ENCODE measurements at regions not wholly inside any gene's neighbourhood (a gene's known extent, or its start where the extent isn't known, plus 50 kb on each side); places are given as distances from the start of the nearest gene placed in this dataset.

DNA sequence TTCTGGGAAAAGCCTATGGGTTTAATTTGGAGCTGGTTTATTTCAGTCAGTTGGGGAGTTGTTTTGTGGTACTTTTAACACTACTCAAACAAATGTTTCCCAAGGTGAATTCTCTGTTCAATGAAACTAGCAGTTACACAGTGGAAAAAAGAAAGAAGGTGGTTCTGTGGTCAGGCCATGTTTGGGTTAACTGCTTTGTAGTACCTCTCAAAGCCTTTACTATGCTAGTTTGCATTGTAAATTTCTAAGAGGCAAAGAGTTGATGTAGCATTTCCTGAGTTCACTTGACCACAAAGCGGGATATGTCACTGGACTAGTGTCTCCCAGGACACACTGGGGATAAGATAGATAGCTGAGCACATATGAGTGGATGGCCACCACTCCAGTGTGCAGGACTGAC, 145.4 kb downstream of the KIF20B start:
- ATAC-seq (no peak), DNase-seq (no peak)
- no peaks in the 10 kb centered on the region for H3K36me3 ChIP-seq
- no peak overlapping the region for H3K4me3 ChIP-seq
- H3K27me3 ChIP-seq = no peaks in the 10 kb centered on the region
- intact Hi-C loops (cut with DNase I; ENCODE audit: low total_unique reads) (no loop called here), in situ Hi-C loops (cut with MboI; ENCODE audit: low sequenced_read_pairs in 4 of 4) (no loop called here)
- no peak for TF ChIP-seq POLR2A (IDR thresholded peaks at IDR 0.05)
- no peak for TF ChIP-seq CTCF (IDR thresholded peaks at IDR 0.05 in 4 of 5, conservative IDR thresholded peaks at IDR 0.05 in 1 of 5)
- H3K9me3 ChIP-seq = no peaks in the 10 kb centered on the region
- H3K27ac ChIP-seq = no peak overlapping the region
- H3K4me1 ChIP-seq = no peaks in the 10 kb centered on the region

- Histone ChIP-seq H3K4me3 (no peak overlapping the region), H3K36me3 (no peaks in the 10 kb centered on the region), H3K27me3 (no peaks in the 10 kb centered on the region), H3K27ac (no peak overlapping the region), H3K4me1 (no peaks in the 10 kb centered on the region), H3K9me3 (no peaks in the 10 kb centered on the region)
- TF ChIP-seq CTCF (IDR thresholded peaks at IDR 0.05 in 4 of 5, conservative IDR thresholded peaks at IDR 0.05 in 1 of 5) (no peak), POLR2A (IDR thresholded peaks at IDR 0.05) (no peak)
- intact Hi-C loops (cut with DNase I; ENCODE audit: low total_unique reads) = no loop called here
- in situ Hi-C loops (cut with MboI; ENCODE audit: low sequenced_read_pairs in 4 of 4) = no loop called here
- DNase-seq (no peak), ATAC-seq (no peak)
These were observed 151.5 kb downstream of the KIF20B start for GRCh38 chr10:89852872-89853271.

DNA sequence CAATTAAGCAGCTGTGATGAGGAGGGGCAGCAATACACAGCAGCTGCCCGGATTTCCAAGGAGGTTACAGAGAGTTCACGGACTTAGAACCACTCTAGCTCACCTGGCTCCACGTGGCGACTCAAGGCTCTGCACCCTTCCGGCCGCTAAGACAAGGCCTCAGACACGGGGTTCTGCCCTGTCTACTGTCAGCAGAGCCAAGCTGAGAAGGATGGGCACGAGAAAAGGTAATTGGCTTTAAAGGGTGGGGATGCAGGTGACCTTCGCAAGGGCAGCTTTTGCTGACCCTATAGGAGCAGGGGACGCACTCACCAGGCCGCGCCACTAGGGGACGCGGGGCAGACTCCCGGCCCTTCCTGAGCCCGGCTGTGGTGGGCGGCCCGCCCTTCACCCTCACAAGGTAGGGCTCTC, 152.4 kb downstream of the KIF20B start:
- no peak overlapping the region for H3K27ac ChIP-seq
- in situ Hi-C loops (cut with MboI; ENCODE audit: low sequenced_read_pairs in 4 of 4) (no loop called here), intact Hi-C loops (cut with DNase I; ENCODE audit: low total_unique reads) (no loop called here)
- no peak overlapping the region for H3K4me3 ChIP-seq
- ATAC-seq = no peak
- H3K36me3 ChIP-seq = no peaks in the 10 kb centered on the region
- H3K27me3 ChIP-seq = no peaks in the 10 kb centered on the region
- H3K4me1 ChIP-seq = no peaks in the 10 kb centered on the region
- DNase-seq = no peak
- no peaks in the 10 kb centered on the region for H3K9me3 ChIP-seq
- TF ChIP-seq POLR2A (IDR thresholded peaks at IDR 0.05) (no peak), CTCF (IDR thresholded peaks at IDR 0.05 in 4 of 5, conservative IDR thresholded peaks at IDR 0.05 in 1 of 5) (no peak)

GRCh38 chr10:89857431-89858042, 156.1 kb downstream of the KIF20B start:
- in situ Hi-C loops (cut with MboI; ENCODE audit: low sequenced_read_pairs in 4 of 4) = no loop called here
- ATAC-seq = no peak

More at GRCh38 chr10:89857431-89858042, 156.1 kb downstream of the KIF20B start:
- no peak for DNase-seq
- no peaks in the 10 kb centered on the region for H3K27me3 ChIP-seq
- no peaks in the 10 kb centered on the region for H3K36me3 ChIP-seq
- TF ChIP-seq CTCF (IDR thresholded peaks at IDR 0.05 in 4 of 5, conservative IDR thresholded peaks at IDR 0.05 in 1 of 5) (no peak), POLR2A (IDR thresholded peaks at IDR 0.05) (no peak)
- no peaks in the 10 kb centered on the region for H3K4me1 ChIP-seq
- no peak overlapping the region for H3K4me3 ChIP-seq
- intact Hi-C loops (cut with DNase I; ENCODE audit: low total_unique reads) = no loop called here
- no peak overlapping the region for H3K27ac ChIP-seq
- H3K9me3 ChIP-seq = no peaks in the 10 kb centered on the region

Data from gastrocnemius medialis (tissue), 4 donors.